Caco-2 (cell line): ENCODE measurements at regions not wholly inside any gene's neighbourhood (a gene's known extent, or its start where the extent isn't known, plus 50 kb on each side); places are given as distances from the start of the nearest gene placed in this dataset.

Source experiments
- BruUV-seq: library from RNA; stranded (reverse); fragments of 400-500 nt; replicated peaks from 2 replicates; lab custom pipeline; 2021; lab: Mats Ljungman, UMichigan
- CTCF ChIA-PET: fragments of 300-600 bp; sonication (Branson Sonifier 250); formaldehyde crosslinking; loops from one replicate; lab custom pipeline; 2022; ENCODE audit warnings: antibody characterized with exemption; lab: Charles Lee
- POLR2A ChIA-PET: fragments of 300-600 bp; sonication (Branson Sonifier 250); formaldehyde crosslinking; loops from one replicate; lab custom pipeline; 2022; ENCODE audit warnings: antibody characterized with exemption; lab: Charles Lee
- DNase-seq, 2 experiments: peaks; one replicate each; pipeline versions ENCODE4 v3.0.0 to v3.0.0-alpha.2; 2020 to 2022
- H3K27me3 ChIP-seq: replicated peaks from 2 replicates; pipeline ENCODE4 v1.6.0; 2011; ENCODE audit warnings: low read length; ENCODE audit not compliant: control insufficient read depth, insufficient read depth
- H3K36me3 ChIP-seq: 2 replicates; pipeline ENCODE4 v1.5.1; 2011; ENCODE audit warnings: low read length; ENCODE audit not compliant: control insufficient read depth, insufficient read depth
- H3K4me1 ChIP-seq: fragments of 250-450 bp; sonication (Bioruptor Pico); 2 replicates; pipeline ENCODE4 v1.5.1; 2020; ENCODE audit warnings: mild to moderate bottlenecking
- H3K4me3 ChIP-seq: 2 replicates; pipeline ENCODE4 v1.5.1; 2011; ENCODE audit warnings: low read depth, mild to moderate bottlenecking, control low read depth, low read length
- H3K9me3 ChIP-seq: fragments of 250-450 bp; sonication (Bioruptor Pico); 2 replicates; pipeline ENCODE4 v1.5.1; 2020; ENCODE audit warnings: mild to moderate bottlenecking, moderate library complexity
- H3K27ac Mint-ChIP-seq: one replicate; pipeline ENCODE4 v1.8.0; 2022; ENCODE audit warnings: mixed read lengths; ENCODE audit not compliant: unreplicated experiment
- H3K27me3 Mint-ChIP-seq: one replicate; pipeline ENCODE4 v1.8.0; 2022; ENCODE audit warnings: mixed read lengths; ENCODE audit not compliant: insufficient read depth, unreplicated experiment
- H3K36me3 Mint-ChIP-seq: one replicate; pipeline ENCODE4 v1.8.0; 2022; ENCODE audit warnings: mild to moderate bottlenecking, mixed read lengths; ENCODE audit not compliant: insufficient read depth, unreplicated experiment
- H3K4me1 Mint-ChIP-seq: one replicate; pipeline ENCODE4 v1.8.0; 2022; ENCODE audit warnings: low read depth, mixed read lengths; ENCODE audit not compliant: unreplicated experiment
- H3K4me3 Mint-ChIP-seq: one replicate; pipeline ENCODE4 v1.8.0; 2022; ENCODE audit warnings: mild to moderate bottlenecking, moderate library complexity, mixed read lengths; ENCODE audit not compliant: unreplicated experiment
- H3K9me3 Mint-ChIP-seq: one replicate; pipeline ENCODE4 v1.8.0; 2022; ENCODE audit warnings: mixed read lengths; ENCODE audit not compliant: unreplicated experiment
- CTCF ChIP-seq, 2 experiments: fragments of 200-600 bp in 1 of 2; IDR thresholded peaks; 1 replicate in 1 of 2; 2 replicates in 1 of 2; pipeline versions ENCODE4 v1.5.1 to v1.8.0; 2011 to 2022; ENCODE audit warnings: antibody characterized with exemption in 1 of 2, control low read depth in 1 of 2, inconsistent platforms in 1 of 2, low read depth in 1 of 2, low read length in 1 of 2, mild to moderate bottlenecking in 1 of 2, moderate library complexity in 1 of 2; ENCODE audit not compliant: insufficient read depth in 1 of 2, severe bottlenecking in 1 of 2, unreplicated experiment in 1 of 2
- intact Hi-C: fragments of 100-400 bp; cut with micrococcal nuclease; formaldehyde crosslinking; loops from one replicate; pipeline ENCODE4 v1.10.0; 2022; ENCODE audit not compliant: unreplicated experiment

GRCh38 chr6:170097505-170098427 is 193.1 kb downstream of the DLL1 start:
- CTCF ChIA-PET, result no interaction called here
- no peaks in the 10 kb centered on the region for H3K36me3 Mint-ChIP-seq
- Histone ChIP-seq H3K9me3 (no peaks in the 10 kb centered on the region), H3K4me3 (no peak overlapping the region), H3K27me3 (no peaks in the 10 kb centered on the region), H3K4me1 (no peaks in the 10 kb centered on the region), H3K36me3 (no peaks in the 10 kb centered on the region)
- no peak for TF ChIP-seq CTCF (IDR thresholded peaks at IDR 0.05; ENCODE audit: insufficient read depth in 1 of 2, low read depth in 1 of 2, low read length in 1 of 2, severe bottlenecking in 1 of 2, unreplicated experiment in 1 of 2)
- no peak overlapping the region for H3K27ac Mint-ChIP-seq
- intact Hi-C loops, result no loop called here
- no peaks in the 10 kb centered on the region for H3K27me3 Mint-ChIP-seq
- POLR2A ChIA-PET, result no interaction called here
- H3K4me3 Mint-ChIP-seq, result no peak overlapping the region
- peak in 1 of 2 experiments; percentile 20 for DNase-seq
- BruUV-seq, result no TSS peak
- H3K4me1 Mint-ChIP-seq, result peaks cover 7% of the 10 kb centered on the region
- peaks cover 9% of the 10 kb centered on the region for H3K9me3 Mint-ChIP-seq

- no peaks in the 10 kb centered on the region for H3K9me3 ChIP-seq
- no peak overlapping the region for H3K27ac Mint-ChIP-seq
- DNase-seq, result no peak
- H3K36me3 ChIP-seq, result no peaks in the 10 kb centered on the region
- peaks cover 7% of the 10 kb centered on the region for H3K4me1 Mint-ChIP-seq
- H3K9me3 Mint-ChIP-seq, result peaks cover 9% of the 10 kb centered on the region
- no peaks in the 10 kb centered on the region for H3K27me3 ChIP-seq
- no peaks in the 10 kb centered on the region for H3K27me3 Mint-ChIP-seq
- no TSS peak for BruUV-seq
- H3K4me3 Mint-ChIP-seq, result no peak overlapping the region
- H3K4me3 ChIP-seq, result no peak overlapping the region
- TF ChIP-seq CTCF (IDR thresholded peaks at IDR 0.05; ENCODE audit: insufficient read depth in 1 of 2, low read depth in 1 of 2, low read length in 1 of 2, severe bottlenecking in 1 of 2, unreplicated experiment in 1 of 2), result no peak
- no peaks in the 10 kb centered on the region for H3K36me3 Mint-ChIP-seq
- POLR2A ChIA-PET, result no interaction called here
- H3K4me1 ChIP-seq, result no peaks in the 10 kb centered on the region
- CTCF ChIA-PET, result no interaction called here
- intact Hi-C loops, result no loop called here
Observed at GRCh38 chr6:170096803-170097504, 193.9 kb downstream of the DLL1 start.

- no peak for TF ChIP-seq CTCF (IDR thresholded peaks at IDR 0.05; ENCODE audit: insufficient read depth in 1 of 2, low read depth in 1 of 2, low read length in 1 of 2, severe bottlenecking in 1 of 2, unreplicated experiment in 1 of 2)
- BruUV-seq, result no TSS peak
- ChIA-PET CTCF (no interaction called here), POLR2A (no interaction called here)
- Mint-ChIP-seq H3K4me1 (peaks cover 7% of the 10 kb centered on the region), H3K4me3 (no peak overlapping the region), H3K27ac (no peak overlapping the region), H3K9me3 (peaks cover 9% of the 10 kb centered on the region), H3K36me3 (no peaks in the 10 kb centered on the region), H3K27me3 (no peaks in the 10 kb centered on the region)
- H3K36me3 ChIP-seq, result no peaks in the 10 kb centered on the region
- H3K4me1 ChIP-seq, result no peaks in the 10 kb centered on the region
- DNase-seq, result no peak
- H3K4me3 ChIP-seq, result no peak overlapping the region
- no peaks in the 10 kb centered on the region for H3K9me3 ChIP-seq
- intact Hi-C loops, result no loop called here
- H3K27me3 ChIP-seq, result no peaks in the 10 kb centered on the region
Observed at GRCh38 chr6:170096191-170096802, 194.6 kb downstream of the DLL1 start.
